Kidney (tissue), 13 donors: ENCODE measurements at regions not wholly inside any gene's neighbourhood (a gene's known extent, or its start where the extent isn't known, plus 50 kb on each side); places are given as distances from the start of the nearest gene placed in this dataset.

Experiments used
- DNase-seq, 5 donors: peaks; one replicate each; pipeline ENCODE4 v3.0.0-alpha.2; 2013 to 2020
- FAIRE-seq: peaks from 2 replicates; lab custom pipeline; 2012; peaks lifted over from hg19 to GRCh38; lab: Jason Lieb, UNC
- H3K27ac ChIP-seq, 2 donors: one replicate each; pipeline ENCODE4 v1.7.0; 2013; ENCODE audit warnings: low read depth in 2 of 2, low read length in 2 of 2, inconsistent platforms in 1 of 2
- H3K27me3 ChIP-seq: one replicate; pipeline ENCODE4 v1.7.1; 2013; ENCODE audit warnings: low read length, inconsistent platforms; ENCODE audit not compliant: control insufficient read depth, insufficient read depth
- H3K36me3 ChIP-seq, 3 donors: one replicate each; pipeline versions ENCODE4 v1.7.0 to v1.7.1; 2013; ENCODE audit warnings: low read length in 3 of 3, control low read depth in 1 of 3, inconsistent platforms in 1 of 3; ENCODE audit not compliant: insufficient read depth in 3 of 3, control insufficient read depth in 2 of 3
- H3K4me1 ChIP-seq, 3 donors: one replicate each; pipeline versions ENCODE4 v1.7.0 to v1.7.1; 2013; ENCODE audit warnings: low read length in 3 of 3, inconsistent platforms in 1 of 3, low read depth in 1 of 3; ENCODE audit not compliant: control insufficient read depth in 2 of 3, insufficient read depth in 2 of 3
- H3K4me3 ChIP-seq, 3 donors: one replicate each; pipeline versions ENCODE4 v1.7.0 to v1.8.1; 2013; ENCODE audit warnings: low read length in 3 of 3, control low read depth in 1 of 3, inconsistent platforms in 1 of 3
- H3K9ac ChIP-seq, 3 donors: one replicate each; pipeline versions ENCODE4 v1.7.0 to v1.7.1; 2013; ENCODE audit warnings: low read length in 3 of 3, control low read depth in 1 of 3, inconsistent platforms in 1 of 3
- H3K9me3 ChIP-seq, 3 donors: one replicate each; pipeline versions ENCODE4 v1.7.0 to v1.7.1; 2013; ENCODE audit warnings: low read length in 3 of 3, control low read depth in 1 of 3, inconsistent platforms in 1 of 3; ENCODE audit not compliant: control insufficient read depth in 2 of 3, insufficient read depth in 1 of 3
- intact Hi-C: fragments of 100-400 bp; cut with DNase I; formaldehyde crosslinking; loops from one replicate; pipeline ENCODE4 v1.11.1; 2022
- TF ChIP-seq, protein P1 (sequence below): IDR thresholded peaks from 3 replicates; pipeline ENCODE4 v1.5.1; 2012; ENCODE audit warnings: mild to moderate bottlenecking, moderate library complexity, borderline replicate concordance; ENCODE audit not compliant: insufficient read depth; ENCODE audit errors: extremely low read depth
- donor health status: control.
- donor health status: control.
- donor health status: control.
- donor health status: control.
- donor health status: control.
- donor health status: DM: yes; HTN: yes; CAD: no.
- donor health status: Normal renal cell carcinoma (clear cell type).

DNA sequence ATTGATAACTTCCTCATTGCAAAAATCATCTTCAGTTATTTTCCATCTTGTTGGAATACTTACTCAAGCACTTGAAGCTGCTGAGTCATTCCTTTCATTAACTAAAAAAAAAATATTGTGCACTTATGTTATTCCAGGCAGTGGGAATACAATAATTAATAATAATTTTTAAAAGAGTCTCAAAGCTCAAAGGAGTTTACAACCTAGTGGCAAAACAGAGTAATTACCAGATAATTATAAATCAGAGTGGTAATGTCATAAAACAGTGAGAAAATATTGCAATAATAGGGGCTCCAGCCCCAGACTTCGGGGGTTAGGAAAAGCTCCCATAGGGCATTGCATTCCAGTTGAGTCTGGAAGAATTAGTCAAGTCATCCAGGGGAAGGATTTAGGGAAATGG, 79.6 kb downstream of the DDX53 start:
- intact Hi-C loops = no loop called here
- DNase-seq = no peak
- Histone ChIP-seq H3K36me3 (no peaks in the 10 kb centered on the region), H3K9ac (no peak overlapping the region), H3K27me3 (no peaks in the 10 kb centered on the region), H3K4me3 (no peak overlapping the region), H3K4me1 (no peaks in the 10 kb centered on the region), H3K27ac (no peak overlapping the region), H3K9me3 (no peaks in the 10 kb centered on the region)
- FAIRE-seq = no peak
- TF ChIP-seq, protein P1, sequence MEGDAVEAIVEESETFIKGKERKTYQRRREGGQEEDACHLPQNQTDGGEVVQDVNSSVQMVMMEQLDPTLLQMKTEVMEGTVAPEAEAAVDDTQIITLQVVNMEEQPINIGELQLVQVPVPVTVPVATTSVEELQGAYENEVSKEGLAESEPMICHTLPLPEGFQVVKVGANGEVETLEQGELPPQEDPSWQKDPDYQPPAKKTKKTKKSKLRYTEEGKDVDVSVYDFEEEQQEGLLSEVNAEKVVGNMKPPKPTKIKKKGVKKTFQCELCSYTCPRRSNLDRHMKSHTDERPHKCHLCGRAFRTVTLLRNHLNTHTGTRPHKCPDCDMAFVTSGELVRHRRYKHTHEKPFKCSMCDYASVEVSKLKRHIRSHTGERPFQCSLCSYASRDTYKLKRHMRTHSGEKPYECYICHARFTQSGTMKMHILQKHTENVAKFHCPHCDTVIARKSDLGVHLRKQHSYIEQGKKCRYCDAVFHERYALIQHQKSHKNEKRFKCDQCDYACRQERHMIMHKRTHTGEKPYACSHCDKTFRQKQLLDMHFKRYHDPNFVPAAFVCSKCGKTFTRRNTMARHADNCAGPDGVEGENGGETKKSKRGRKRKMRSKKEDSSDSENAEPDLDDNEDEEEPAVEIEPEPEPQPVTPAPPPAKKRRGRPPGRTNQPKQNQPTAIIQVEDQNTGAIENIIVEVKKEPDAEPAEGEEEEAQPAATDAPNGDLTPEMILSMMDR = no peak

DNA sequence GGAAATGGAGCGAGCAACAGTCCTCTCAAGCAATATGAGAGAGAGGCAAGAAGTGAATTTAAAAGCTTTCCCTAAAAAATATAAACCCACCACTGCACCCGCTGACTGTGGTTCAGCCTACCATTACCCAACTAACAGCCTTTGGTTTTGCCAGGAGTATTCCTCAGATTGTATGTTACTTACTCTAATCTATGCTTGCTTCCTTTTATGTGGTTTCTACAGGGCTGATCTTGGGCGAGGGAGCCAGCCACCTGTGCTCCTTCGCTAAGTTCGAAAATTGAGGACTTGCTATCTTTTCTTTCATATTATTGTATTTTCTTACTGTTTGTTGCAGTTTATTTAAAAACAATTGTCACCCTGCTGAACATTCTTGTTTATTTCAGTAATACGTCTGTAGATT, 101.1 kb downstream of the DDX53 start:
- FAIRE-seq = no peak
- Histone ChIP-seq H3K27ac (no peak overlapping the region), H3K36me3 (no peaks in the 10 kb centered on the region), H3K27me3 (no peaks in the 10 kb centered on the region), H3K4me3 (no peak overlapping the region), H3K9ac (no peak overlapping the region), H3K4me1 (no peaks in the 10 kb centered on the region), H3K9me3 (no peaks in the 10 kb centered on the region)
- DNase-seq = no peak
- intact Hi-C loops = no loop called here
- TF ChIP-seq, protein P1 = no peak

DNA sequence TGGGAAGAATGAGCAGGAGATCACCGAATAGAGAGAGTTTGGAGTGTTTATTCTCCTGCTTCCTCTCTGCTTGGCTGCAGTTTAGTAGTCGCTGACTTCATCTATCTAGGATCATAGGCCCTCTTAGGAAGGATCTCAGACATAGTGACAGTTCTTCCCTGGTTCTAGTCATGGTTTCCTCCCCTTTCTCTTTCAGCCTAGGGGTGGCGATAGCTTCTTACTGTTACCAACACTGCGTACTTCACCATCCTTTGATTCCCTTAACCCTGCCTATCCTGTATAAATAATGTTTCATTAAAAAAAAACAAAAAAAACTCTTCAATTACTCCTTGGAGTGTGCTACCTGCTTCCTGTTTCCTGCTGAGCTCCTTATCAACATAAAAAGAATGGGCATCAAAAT, 103.8 kb downstream of the DDX53 start:
- TF ChIP-seq, protein P1 = no peak
- Histone ChIP-seq H3K4me3 (no peak overlapping the region), H3K9me3 (no peaks in the 10 kb centered on the region), H3K9ac (no peak overlapping the region), H3K27me3 (no peaks in the 10 kb centered on the region), H3K4me1 (no peaks in the 10 kb centered on the region), H3K36me3 (no peaks in the 10 kb centered on the region), H3K27ac (no peak overlapping the region)
- intact Hi-C loops = no loop called here
- FAIRE-seq = no peak
- no peak for DNase-seq

DNA sequence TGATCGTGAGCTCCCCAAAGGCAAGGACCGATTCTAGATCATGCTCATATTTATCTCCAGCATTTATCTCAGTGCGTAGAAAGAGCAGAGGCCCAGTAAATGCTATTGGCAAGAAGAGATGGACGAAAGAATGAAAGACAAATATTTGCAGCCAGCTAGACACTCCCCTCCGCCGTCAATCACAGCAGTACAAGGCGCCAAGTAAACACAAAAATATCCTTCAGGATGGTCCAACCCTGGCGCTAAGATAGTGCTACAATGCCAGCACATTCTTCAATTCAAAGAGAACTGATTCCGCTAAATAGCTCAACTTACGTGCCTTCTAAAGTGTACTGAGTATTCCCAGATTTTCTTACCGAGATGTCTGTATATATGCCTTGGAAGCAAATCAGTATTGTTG, 114.5 kb downstream of the DDX53 start:
- FAIRE-seq = no peak
- Histone ChIP-seq H3K27me3 (no peaks in the 10 kb centered on the region), H3K4me1 (no peaks in the 10 kb centered on the region), H3K4me3 (no peak overlapping the region), H3K36me3 (no peaks in the 10 kb centered on the region), H3K9me3 (no peaks in the 10 kb centered on the region), H3K27ac (no peak overlapping the region), H3K9ac (no peak overlapping the region)
- DNase-seq = no peak
- intact Hi-C loops = no loop called here
- TF ChIP-seq, protein P1 = no peak
